K562 (cell line): ENCODE measurements at regions not wholly inside any gene's neighbourhood (a gene's known extent, or its start where the extent isn't known, plus 50 kb on each side); places are given as distances from the start of the nearest gene placed in this dataset.

Source experiments
- ATAC-seq: fragments of 200-7000 bp; cut with Tn5 transposase; 3 replicates; pipeline ENCODE4 v1.9.1; 2020; ENCODE audit warnings: moderate library complexity
- BruUV-seq: library from RNA; stranded (reverse); fragments of 400-500 nt; replicated peaks from 2 replicates; lab custom pipeline; 2021; lab: Mats Ljungman, UMichigan
- CTCF ChIA-PET: fragments of 300-600 bp; formaldehyde crosslinking; extraction: SDS; loops from one replicate; lab custom pipeline; 2021; ENCODE audit warnings: low intra/inter-chr PET ratio; lab: Yijun Ruan, JAX
- POLR2A ChIA-PET: fragments of 300-600, 350-650 bp; sonication (Branson Sonifier 250); formaldehyde crosslinking; extraction: SDS; loops from one replicate; lab custom pipeline; 2021; ENCODE audit warnings: antibody characterized with exemption, inconsistent platforms; lab: Yijun Ruan, JAX
- DNase-seq, 4 experiments: peaks; one replicate each; pipeline versions ENCODE4 v3.0.0 to v3.0.0-alpha.2; 2011 to 2018; ENCODE audit warnings: low spot score in 3 of 4, mixed read lengths in 3 of 4; ENCODE audit errors: extremely low read depth in 1 of 4
- FAIRE-seq: peaks from 2 replicates; lab custom pipeline; 2011; peaks lifted over from hg19 to GRCh38; lab: Jason Lieb, UNC
- H2AFZ ChIP-seq: 2 replicates; pipeline ENCODE4 v1.6.0; 2011; ENCODE audit warnings: low read depth, low read length, control low read depth, inconsistent platforms
- H3K27ac ChIP-seq: fragments of 200-600 bp; 3 replicates; pipeline ENCODE4 v1.8.0; 2011; ENCODE audit warnings: low read depth, mild to moderate bottlenecking, control low read depth, inconsistent platforms, low read length, moderate library complexity, mixed read lengths; ENCODE audit errors: extremely low read depth
- H3K27me3 ChIP-seq, 2 experiments: fragments of 300-600 bp in 1 of 2; 2 replicates in 1 of 2; 3 replicates in 1 of 2; pipeline versions ENCODE4 v1.6.0 to v1.8.0; 2011; ENCODE audit warnings: inconsistent platforms in 2 of 2, low read length in 2 of 2, mild to moderate bottlenecking in 1 of 2, mixed read lengths in 1 of 2, moderate library complexity in 1 of 2; ENCODE audit not compliant: control insufficient read depth in 2 of 2, insufficient read depth in 2 of 2
- H3K36me3 ChIP-seq: fragments of 300-600 bp; 3 replicates; pipeline ENCODE4 v1.8.0; 2011; ENCODE audit warnings: mild to moderate bottlenecking, low read length, inconsistent platforms; ENCODE audit not compliant: control insufficient read depth, insufficient read depth
- H3K4me1 ChIP-seq, 2 experiments: fragments of 200-600 bp in 1 of 2; replicated peaks in 1 of 2; 2 replicates in 1 of 2; 3 replicates in 1 of 2; pipeline versions ENCODE4 v1.5.1 to v1.8.0; 2011; ENCODE audit warnings: inconsistent platforms in 2 of 2, low read length in 2 of 2, mild to moderate bottlenecking in 1 of 2, mixed read lengths in 1 of 2, moderate library complexity in 1 of 2; ENCODE audit not compliant: control insufficient read depth in 2 of 2, insufficient read depth in 2 of 2
- H3K4me2 ChIP-seq: 2 replicates; pipeline ENCODE4 v1.6.1; 2011; ENCODE audit warnings: low read length, control low read depth, inconsistent platforms, mixed read lengths; ENCODE audit not compliant: insufficient read depth
- H3K4me3 ChIP-seq: fragments of 200-600 bp; sonication (generic), shearing (Covaris generic); 2 replicates; pipeline ENCODE4 v1.5.1; 2016; ENCODE audit warnings: control low read depth, inconsistent platforms
- H3K79me2 ChIP-seq: fragments of 200-600 bp; 3 replicates; pipeline ENCODE4 v1.8.0; 2011; ENCODE audit warnings: low read length, inconsistent platforms; ENCODE audit not compliant: control insufficient read depth, insufficient read depth
- H3K9ac ChIP-seq, 2 experiments: 2 replicates each; pipeline versions ENCODE4 v1.6.0 to v1.6.1; 2011; ENCODE audit warnings: low read depth in 2 of 2, low read length in 2 of 2, control low read depth in 1 of 2, inconsistent platforms in 1 of 2, mild to moderate bottlenecking in 1 of 2, mixed read lengths in 1 of 2; ENCODE audit not compliant: insufficient read depth in 1 of 2
- H3K9me1 ChIP-seq: one replicate; pipeline ENCODE4 v1.6.0; 2011; ENCODE audit warnings: inconsistent platforms, mild to moderate bottlenecking, low read length, moderate library complexity; ENCODE audit not compliant: control insufficient read depth, insufficient read depth
- H3K9me3 ChIP-seq: replicated peaks from 2 replicates; pipeline ENCODE4 v1.5.1; 2011; ENCODE audit warnings: low read depth, low read length, inconsistent platforms; ENCODE audit not compliant: control insufficient read depth, insufficient read depth
- H4K20me1 ChIP-seq: replicated peaks from 2 replicates; pipeline ENCODE4 v1.6.1; 2011; ENCODE audit warnings: low read length, inconsistent platforms, mixed read lengths; ENCODE audit not compliant: control insufficient read depth, insufficient read depth
- CHD1 ChIP-seq: fragments of 200-600 bp; sonication (generic); IDR thresholded peaks from one replicate; pipeline ENCODE4 v1.6.1; 2012; ENCODE audit warnings: mild to moderate bottlenecking, moderate library complexity, low read length, inconsistent platforms
- CTBP1 ChIP-seq: fragments of 450-650 bp; IDR thresholded peaks from 2 replicates; pipeline ENCODE4 v1.6.1; 2016; ENCODE audit warnings: borderline replicate concordance
- HDAC1 ChIP-seq, 2 experiments: fragments of 450-650 bp; IDR thresholded peaks; 2 replicates each; pipeline ENCODE4 v1.6.1; 2016 to 2017; ENCODE audit warnings: inconsistent platforms in 1 of 2, mild to moderate bottlenecking in 1 of 2, moderate library complexity in 1 of 2
- RUNX1 ChIP-seq: sonication (generic); IDR thresholded peaks from 2 replicates; pipeline ENCODE4 v1.6.1; 2016; ENCODE audit warnings: antibody characterized with exemption, low read depth
- STAT5A ChIP-seq: IDR thresholded peaks from 2 replicates; pipeline ENCODE4 v1.6.1; 2012; ENCODE audit warnings: low read length, inconsistent platforms, borderline replicate concordance
- ZNF695 ChIP-seq: fragments of 450-650 bp; formaldehyde crosslinking; IDR thresholded peaks from 2 replicates; pipeline ENCODE4 v1.4.0; 2020; ENCODE audit warnings: mild to moderate bottlenecking, moderate library complexity
- in situ Hi-C: fragments of 300-500 bp; cut with MboI; formaldehyde crosslinking; loops from 4 replicates; pipeline ENCODE4 v1.15.0; 2018; ENCODE audit warnings: inconsistent platforms, mixed read lengths
- intact Hi-C: fragments of 100-400 bp; cut with micrococcal nuclease; formaldehyde crosslinking; loops from 2 replicates; pipeline ENCODE4 v1.14.2; 2022
- TF ChIP-seq, protein P1 (sequence below): IDR thresholded peaks from 3 replicates; pipeline ENCODE4 v1.6.1; 2011; ENCODE audit warnings: borderline replicate concordance, mild to moderate bottlenecking, moderate library complexity; ENCODE audit not compliant: insufficient read length; ENCODE audit errors: extremely low read depth

DNA sequence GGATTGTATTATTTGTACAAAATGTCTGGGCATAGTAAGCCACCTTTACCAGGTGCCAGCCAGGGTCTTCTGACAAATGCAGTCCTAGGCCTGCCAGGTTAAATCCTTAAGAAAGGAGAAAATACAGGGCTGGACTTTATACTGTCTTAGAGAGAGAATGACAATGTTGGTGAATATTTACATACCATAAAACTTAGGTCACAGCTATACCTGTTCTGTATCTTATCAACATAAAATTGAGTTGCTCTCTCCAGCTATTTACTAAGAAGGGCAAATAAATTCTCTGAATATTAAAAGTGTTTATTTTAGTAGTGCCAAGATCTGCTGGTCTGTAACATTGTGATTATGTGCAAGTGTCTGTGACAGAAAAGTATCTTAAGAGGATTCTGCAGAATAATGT, 971.1 kb downstream of the AACS start:
- intact Hi-C loops (no loop called here), in situ Hi-C loops (no loop called here)
- no peaks in the 10 kb centered on the region for H4K20me1 ChIP-seq
- H3K4me2 ChIP-seq, result no peak overlapping the region
- no peaks in the 10 kb centered on the region for H3K9me3 ChIP-seq
- no peak overlapping the region for H3K27ac ChIP-seq
- H3K9me1 ChIP-seq, result no peaks in the 10 kb centered on the region
- H3K4me3 ChIP-seq, result no peak overlapping the region
- TF ChIP-seq ZNF695 (CRISPR knock-in tag) (no peak), CHD1 (no peak), CTBP1 (no peak), STAT5A (no peak), HDAC1 (IDR thresholded peaks at IDR 0.05) (no peak), RUNX1 (no peak)
- TF ChIP-seq, protein P1, sequence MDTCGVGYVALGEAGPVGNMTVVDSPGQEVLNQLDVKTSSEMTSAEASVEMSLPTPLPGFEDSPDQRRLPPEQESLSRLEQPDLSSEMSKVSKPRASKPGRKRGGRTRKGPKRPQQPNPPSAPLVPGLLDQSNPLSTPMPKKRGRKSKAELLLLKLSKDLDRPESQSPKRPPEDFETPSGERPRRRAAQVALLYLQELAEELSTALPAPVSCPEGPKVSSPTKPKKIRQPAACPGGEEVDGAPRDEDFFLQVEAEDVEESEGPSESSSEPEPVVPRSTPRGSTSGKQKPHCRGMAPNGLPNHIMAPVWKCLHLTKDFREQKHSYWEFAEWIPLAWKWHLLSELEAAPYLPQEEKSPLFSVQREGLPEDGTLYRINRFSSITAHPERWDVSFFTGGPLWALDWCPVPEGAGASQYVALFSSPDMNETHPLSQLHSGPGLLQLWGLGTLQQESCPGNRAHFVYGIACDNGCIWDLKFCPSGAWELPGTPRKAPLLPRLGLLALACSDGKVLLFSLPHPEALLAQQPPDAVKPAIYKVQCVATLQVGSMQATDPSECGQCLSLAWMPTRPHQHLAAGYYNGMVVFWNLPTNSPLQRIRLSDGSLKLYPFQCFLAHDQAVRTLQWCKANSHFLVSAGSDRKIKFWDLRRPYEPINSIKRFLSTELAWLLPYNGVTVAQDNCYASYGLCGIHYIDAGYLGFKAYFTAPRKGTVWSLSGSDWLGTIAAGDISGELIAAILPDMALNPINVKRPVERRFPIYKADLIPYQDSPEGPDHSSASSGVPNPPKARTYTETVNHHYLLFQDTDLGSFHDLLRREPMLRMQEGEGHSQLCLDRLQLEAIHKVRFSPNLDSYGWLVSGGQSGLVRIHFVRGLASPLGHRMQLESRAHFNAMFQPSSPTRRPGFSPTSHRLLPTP, result no peak
- TF ChIP-seq, all 486 proteins: peak for 0
- Histone ChIP-seq H3K27me3 (no peaks in the 10 kb centered on the region), H3K9ac (no peak overlapping the region), H3K4me1 (no peaks in the 10 kb centered on the region), H3K36me3 (no peaks in the 10 kb centered on the region), H3K79me2 (no peaks in the 10 kb centered on the region), H2AFZ (no peak overlapping the region)
- POLR2A ChIA-PET, result interaction anchor here (0.6 kb wide), 1 partner anchor 489 kb away, joined by 3 read pairs; no protein-coding TSS in a partner anchor
- FAIRE-seq (no peak), ATAC-seq (no peak), DNase-seq (no peak)
- CTCF ChIA-PET, result no interaction called here
- BruUV-seq, result no TSS peak
